CD14-positive monocyte (primary cell): ENCODE measurements at regions not wholly inside any gene's neighbourhood (a gene's known extent, or its start where the extent isn't known, plus 50 kb on each side); places are given as distances from the start of the nearest gene placed in this dataset.

Source experiments
- DNase-seq, 3 donors: peaks; one replicate each; pipeline ENCODE4 v3.0.0-alpha.2; 2011 to 2022
- H2AFZ ChIP-seq: 2 replicates; pipeline ENCODE4 v1.6.0; 2012; ENCODE audit warnings: mild to moderate bottlenecking, low read depth, low read length, inconsistent platforms; ENCODE audit not compliant: insufficient read depth, poor library complexity, severe bottlenecking
- H3K27ac ChIP-seq, 2 donors: 1 replicate in 1 of 2; 2 replicates in 1 of 2; pipeline ENCODE4 v1.5.1; 2012 to 2013; ENCODE audit warnings: low read length in 2 of 2, control low read depth in 1 of 2, inconsistent platforms in 1 of 2, low read depth in 1 of 2, mild to moderate bottlenecking in 1 of 2
- H3K27me3 ChIP-seq, 2 donors: one replicate each; pipeline versions ENCODE4 v1.6.0 to v1.6.1; 2011 to 2013; ENCODE audit warnings: low read length in 2 of 2; ENCODE audit not compliant: control insufficient read depth in 2 of 2, insufficient read depth in 2 of 2
- H3K36me3 ChIP-seq, 2 donors: replicated peaks in 1 of 2; 1 replicate in 1 of 2; 2 replicates in 1 of 2; pipeline versions ENCODE4 v1.5.1 to v1.6.1; 2012 to 2013; ENCODE audit warnings: low read length in 2 of 2, control low read depth in 1 of 2, inconsistent platforms in 1 of 2, mild to moderate bottlenecking in 1 of 2; ENCODE audit not compliant: insufficient read depth in 2 of 2, control insufficient read depth in 1 of 2
- H3K4me1 ChIP-seq, 2 donors: 1 replicate in 1 of 2; 2 replicates in 1 of 2; pipeline versions ENCODE4 v1.5.1 to v1.6.1; 2012 to 2013; ENCODE audit warnings: low read length in 2 of 2, control low read depth in 1 of 2, inconsistent platforms in 1 of 2, mild to moderate bottlenecking in 1 of 2, moderate library complexity in 1 of 2; ENCODE audit not compliant: insufficient read depth in 2 of 2, control insufficient read depth in 1 of 2
- H3K4me2 ChIP-seq: replicated peaks from 2 replicates; pipeline ENCODE3; 2012; ENCODE audit warnings: low read length, moderate library complexity, mild to moderate bottlenecking; ENCODE audit not compliant: poor library complexity, severe bottlenecking; ENCODE audit errors: extremely low read depth
- H3K4me3 ChIP-seq, 3 experiments: fragments of 200-600 bp in 1 of 3; sonication (generic) in 1 of 3; replicated peaks in 1 of 3; 1 replicate in 2 of 3; 2 replicates in 1 of 3; pipeline ENCODE4 v1.5.1; 2011 to 2013; ENCODE audit warnings: low read length in 3 of 3, mild to moderate bottlenecking in 3 of 3, control low read depth in 2 of 3, low read depth in 2 of 3, inconsistent platforms in 1 of 3, moderate library complexity in 1 of 3
- H3K79me2 ChIP-seq: 2 replicates; pipeline ENCODE4 v1.6.0; 2012; ENCODE audit warnings: mild to moderate bottlenecking, control low read depth, inconsistent platforms, low read length, moderate library complexity; ENCODE audit not compliant: insufficient read depth
- H3K9ac ChIP-seq: 2 replicates; pipeline ENCODE4 v1.6.0; 2017; ENCODE audit warnings: low read length, mild to moderate bottlenecking; ENCODE audit not compliant: insufficient read depth, poor library complexity, severe bottlenecking
- H3K9me3 ChIP-seq, 2 donors: replicated peaks in 1 of 2; 1 replicate in 1 of 2; 2 replicates in 1 of 2; pipeline versions ENCODE4 v1.5.1 to v1.6.1; 2012 to 2013; ENCODE audit warnings: low read length in 2 of 2, control low read depth in 1 of 2; ENCODE audit not compliant: control insufficient read depth in 1 of 2, insufficient read depth in 1 of 2
- H4K20me1 ChIP-seq: 2 replicates; pipeline ENCODE4 v1.6.0; 2012; ENCODE audit warnings: mild to moderate bottlenecking, low read length, control low read depth, moderate library complexity; ENCODE audit not compliant: insufficient read depth
- H3K27ac Mint-ChIP-seq, 7 donors: one replicate each; pipeline ENCODE4 v1.8.0; 2020; ENCODE audit warnings: mild to moderate bottlenecking in 7 of 7, mixed read lengths in 7 of 7, moderate library complexity in 6 of 7, inconsistent platforms in 2 of 7
- H3K27me3 Mint-ChIP-seq, 3 donors: one replicate each; pipeline ENCODE4 v1.8.0; 2021 to 2022; ENCODE audit warnings: low read depth in 3 of 3, mild to moderate bottlenecking in 3 of 3, mixed read lengths in 3 of 3, moderate library complexity in 3 of 3, inconsistent platforms in 1 of 3
- H3K36me3 Mint-ChIP-seq, 2 donors: one replicate each; pipeline ENCODE4 v1.8.0; 2020; ENCODE audit warnings: mixed read lengths in 2 of 2, inconsistent platforms in 1 of 2, mild to moderate bottlenecking in 1 of 2
- H3K4me1 Mint-ChIP-seq: one replicate; pipeline ENCODE4 v1.8.0; 2020; ENCODE audit warnings: mild to moderate bottlenecking, mixed read lengths
- H3K4me3 Mint-ChIP-seq, 2 donors: one replicate each; pipeline ENCODE4 v1.8.0; 2020; ENCODE audit warnings: mild to moderate bottlenecking in 2 of 2, mixed read lengths in 2 of 2, moderate library complexity in 1 of 2
- H3K9me3 Mint-ChIP-seq, 7 donors: one replicate each; pipeline ENCODE4 v1.8.0; 2020 to 2022; ENCODE audit warnings: mixed read lengths in 7 of 7, mild to moderate bottlenecking in 6 of 7, moderate library complexity in 6 of 7, inconsistent platforms in 2 of 7
- CTCF ChIP-seq: fragments of 200-600 bp; IDR thresholded peaks from one replicate; pipeline ENCODE4 v1.8.0; 2022; ENCODE audit warnings: antibody characterized with exemption, mild to moderate bottlenecking
- WGBS: methylation state at CpG from one replicate; pipeline ENCODE4 v1.1.5; 2013; ENCODE audit warnings: missing lambda C conversion rate; ENCODE audit not compliant: insufficient coverage; 5-methylcytosine and 5-hydroxymethylcytosine counted together
- intact Hi-C, 2 donors: fragments of 100-400 bp; cut with micrococcal nuclease; formaldehyde crosslinking; loops; one replicate each; pipeline versions ENCODE4 v1.15.0 to v1.15.1; 2023

- peaks cover 81 to 98% of the 10 kb centered on the region in 2 donors for H3K27me3 ChIP-seq
- DNase-seq: peak in 1 of 3 donors; percentile 3
- Mint-ChIP-seq H3K27me3 (peaks cover 34 to 48% (median 38%) of the 10 kb centered on the region in 3 donors), H3K27ac (no peak overlapping the region), H3K9me3 (peaks cover 0 to 34% (median 17%) of the 10 kb centered on the region in 7 donors), H3K4me1 (peaks cover 28% of the 10 kb centered on the region), H3K4me3 (peak overlapping the region in 1 of 2 donors; percentile 70), H3K36me3 (peaks cover 7 to 13% of the 10 kb centered on the region in 2 donors)
- H3K27ac ChIP-seq: no peak overlapping the region
- H2AFZ ChIP-seq: peak overlapping the region; percentile 47
- H3K9me3 ChIP-seq: peaks cover 0 to 50% of the 10 kb centered on the region in 2 donors
- peaks cover 26 to 36% of the 10 kb centered on the region in 2 donors for H3K4me1 ChIP-seq
- peak overlapping the region; percentile 64 for H3K4me2 ChIP-seq
- H4K20me1 ChIP-seq: no peaks in the 10 kb centered on the region
- H3K9ac ChIP-seq: peak overlapping the region; percentile 25
- TF ChIP-seq CTCF: no peak
- H3K79me2 ChIP-seq: no peaks in the 10 kb centered on the region
- intact Hi-C loops: loop anchor here in 1 of 2 donors (5.0 kb wide), 1 partner anchor 953 kb away; no protein-coding TSS in a partner anchor
- WGBS: 0% methylated on average over 12 of the region's 32 CpGs
- peak overlapping the region in 1 of 3 experiments; percentile 55 for H3K4me3 ChIP-seq
- no peaks in the 10 kb centered on the region for H3K36me3 ChIP-seq
Observed at GRCh38 chr11:16605389-16605893, 133.0 kb upstream of the C11orf58 start.

DNA sequence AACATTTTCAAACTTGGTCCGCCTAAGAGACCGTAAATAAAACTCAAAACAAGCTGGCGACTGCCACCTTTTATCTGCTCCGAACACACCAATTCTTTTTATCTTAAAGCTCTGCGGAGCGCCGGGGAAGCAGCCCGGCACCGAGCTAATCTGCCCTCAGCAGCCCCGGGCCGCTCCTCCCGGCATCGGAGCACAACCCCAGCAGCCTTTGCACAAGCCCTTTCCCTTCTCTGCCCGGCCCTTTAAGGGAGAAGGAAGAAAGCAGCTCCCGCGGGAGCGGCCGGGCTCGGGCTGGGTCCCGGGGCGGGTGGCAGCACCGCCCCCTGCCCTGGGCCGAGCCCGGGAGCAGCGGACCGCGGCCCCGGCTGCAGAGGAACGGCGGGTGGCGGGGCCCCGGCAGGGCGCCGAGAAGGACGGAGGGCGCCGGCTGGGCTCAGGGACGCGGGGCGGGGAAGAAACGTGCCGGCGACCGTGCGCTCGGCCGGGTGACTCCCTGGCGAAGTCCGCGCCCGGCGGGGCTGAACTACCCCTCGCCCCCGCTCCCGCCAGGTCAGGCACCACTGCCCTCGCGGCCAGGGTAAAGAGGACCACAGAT, 133.6 kb upstream of the C11orf58 start:
- no peak overlapping the region for H3K27ac ChIP-seq
- peaks cover 80 to 98% of the 10 kb centered on the region in 2 donors for H3K27me3 ChIP-seq
- Mint-ChIP-seq H3K4me3 (peak overlapping the region; percentile 70 to 88), H3K9me3 (peaks cover 0 to 32% (median 17%) of the 10 kb centered on the region in 7 donors), H3K27ac (no peak overlapping the region), H3K36me3 (peaks cover 7 to 13% of the 10 kb centered on the region in 2 donors), H3K4me1 (peaks cover 28% of the 10 kb centered on the region), H3K27me3 (peaks cover 35 to 53% (median 41%) of the 10 kb centered on the region in 3 donors)
- peak overlapping the region; percentile 47 for H2AFZ ChIP-seq
- peaks cover 26 to 36% of the 10 kb centered on the region in 2 donors for H3K4me1 ChIP-seq
- no peaks in the 10 kb centered on the region for H4K20me1 ChIP-seq
- no peak for TF ChIP-seq CTCF
- no peaks in the 10 kb centered on the region for H3K79me2 ChIP-seq
- H3K9ac ChIP-seq: peak overlapping the region; percentile 25
- peak in 1 of 3 donors; percentile 9 for DNase-seq
- peak overlapping the region in 1 of 3 experiments; percentile 55 for H3K4me3 ChIP-seq
- intact Hi-C loops: loop anchor here in 1 of 2 donors (5.0 kb wide), 1 partner anchor 953 kb away; no protein-coding TSS in a partner anchor
- peak overlapping the region; percentile 64 for H3K4me2 ChIP-seq
- WGBS: under 1% methylated on average over 56 of the region's 57 CpGs
- H3K36me3 ChIP-seq: no peaks in the 10 kb centered on the region
- H3K9me3 ChIP-seq: peaks cover 0 to 44% of the 10 kb centered on the region in 2 donors
